Activated CD8-positive, alpha-beta memory T cell treated with anti-CD3 and anti-CD28 coated beads for 36 hours (primary cell): ENCODE measurements at regions not wholly inside any gene's neighbourhood (a gene's known extent, or its start where the extent isn't known, plus 50 kb on each side); places are given as distances from the start of the nearest gene placed in this dataset.
"Not testable (repeated sequence)": the region's sequence is repeated elsewhere in the genome, so short reads cannot be mapped to it uniquely, and the experiment has no call there.

Source experiments
- CTCF ChIA-PET: fragments of 350-600 bp; sonication (Branson Sonifier 250); formaldehyde crosslinking; loops from one replicate; lab custom pipeline; 2021; ENCODE audit warnings: antibody characterized with exemption; lab: Charles Lee
- POLR2A ChIA-PET: fragments of 350-600 bp; sonication (Branson Sonifier 250); formaldehyde crosslinking; loops from one replicate; lab custom pipeline; 2021; ENCODE audit warnings: antibody characterized with exemption; lab: Charles Lee

GRCh38 chr9:124124729-124125650 is 113.4 kb downstream of the LHX2 start:
- ChIA-PET CTCF (interaction anchor here (1.4 to 1.5 kb wide), 2 partner anchors 130 to 196 kb away, joined by 3 read pairs; no protein-coding TSS in a partner anchor), POLR2A (no interaction called here)

GRCh38 chr9:124125651-124125977 is 114.0 kb downstream of the LHX2 start:
- ChIA-PET POLR2A (no interaction called here), CTCF (interaction anchor here (1.5 kb wide), 1 partner anchor 129 kb away, joined by 3 read pairs; no protein-coding TSS in a partner anchor)

- ChIA-PET CTCF (interaction anchor here (0.5 to 2.7 kb wide), 22 partner anchors 9 to 410 kb away, joined by 3 to 17 read pairs (median 4); no protein-coding TSS in a partner anchor), POLR2A (no interaction called here)
These were observed 115.4 kb downstream of the LHX2 start for GRCh38 chr9:124126648-124127646.

- ChIA-PET POLR2A (no interaction called here), CTCF (interaction anchor here (2.7 kb wide), 1 partner anchor 193 kb away, joined by 17 read pairs; no protein-coding TSS in a partner anchor)
These were observed 117.1 kb downstream of the LHX2 start for GRCh38 chr9:124128568-124129166.

- ChIA-PET POLR2A (interaction anchor here (0.7 kb wide), 1 partner anchor 124 kb away, joined by 8 read pairs; no protein-coding TSS in a partner anchor), CTCF (interaction anchor here (0.6 kb wide), 1 partner anchor 134 kb away, joined by 3 read pairs; no protein-coding TSS in a partner anchor)
These were observed 118.9 kb downstream of the LHX2 start for GRCh38 chr9:124130277-124131075.

- POLR2A ChIA-PET, result not testable (repeated sequence)
- CTCF ChIA-PET, result interaction anchor here (0.7 kb wide), 1 partner anchor 301 kb away, joined by 3 read pairs; no protein-coding TSS in a partner anchor
These were observed 120.0 kb downstream of the LHX2 start for GRCh38 chr9:124131518-124131917.

- CTCF ChIA-PET, result interaction anchor here (1.4 kb wide), 1 partner anchor 188 kb away, joined by 3 read pairs; no protein-coding TSS in a partner anchor
- POLR2A ChIA-PET, result no interaction called here
These were observed 121.1 kb downstream of the LHX2 start for GRCh38 chr9:124132671-124133147.

- POLR2A ChIA-PET, result no interaction called here
- CTCF ChIA-PET, result interaction anchor here (0.7 to 1.4 kb wide), 4 partner anchors 60 to 419 kb away, joined by 3 read pairs; no protein-coding TSS in a partner anchor
These were observed 122.2 kb downstream of the LHX2 start for GRCh38 chr9:124133727-124134126.

GRCh38 chr9:124134526-124134925 is 123.0 kb downstream of the LHX2 start:
- POLR2A ChIA-PET, result no interaction called here
- CTCF ChIA-PET, result interaction anchor here (0.7 kb wide), 3 partner anchors 59 to 418 kb away, joined by 3 read pairs; no protein-coding TSS in a partner anchor

GRCh38 chr9:124135813-124136365 is 121.9 kb upstream of the NEK6 start:
- POLR2A ChIA-PET, result no interaction called here
- CTCF ChIA-PET, result interaction anchor here (1.4 kb wide), 1 partner anchor 9 kb away, joined by 5 read pairs; no protein-coding TSS in a partner anchor

- ChIA-PET POLR2A (no interaction called here), CTCF (no interaction called here)
These were observed 120.5 kb upstream of the NEK6 start for GRCh38 chr9:124137009-124137943.

GRCh38 chr9:124137944-124138335 is 119.8 kb upstream of the NEK6 start:
- POLR2A ChIA-PET, result no interaction called here
- CTCF ChIA-PET, result no interaction called here

GRCh38 chr9:124139001-124139400 is 118.7 kb upstream of the NEK6 start:
- POLR2A ChIA-PET, result no interaction called here
- CTCF ChIA-PET, result interaction anchor here (0.7 kb wide), 1 partner anchor 63 kb away, joined by 3 read pairs; no protein-coding TSS in a partner anchor

- ChIA-PET CTCF (no interaction called here), POLR2A (no interaction called here)
These were observed 116.7 kb upstream of the NEK6 start for GRCh38 chr9:124140941-124141568.

- CTCF ChIA-PET, result interaction anchor here (0.6 to 1.0 kb wide), 3 partner anchors 39 to 599 kb away, joined by 3 to 5 read pairs (median 3); no protein-coding TSS in a partner anchor
- POLR2A ChIA-PET, result not testable (repeated sequence)
These were observed 113.1 kb upstream of the NEK6 start for GRCh38 chr9:124144561-124145123.
